ENCODE measurements at regions not wholly inside any gene's neighbourhood (a gene's known extent, or its start where the extent isn't known, plus 50 kb on each side); places are given as distances from the start of the nearest gene placed in this dataset.

DNA sequence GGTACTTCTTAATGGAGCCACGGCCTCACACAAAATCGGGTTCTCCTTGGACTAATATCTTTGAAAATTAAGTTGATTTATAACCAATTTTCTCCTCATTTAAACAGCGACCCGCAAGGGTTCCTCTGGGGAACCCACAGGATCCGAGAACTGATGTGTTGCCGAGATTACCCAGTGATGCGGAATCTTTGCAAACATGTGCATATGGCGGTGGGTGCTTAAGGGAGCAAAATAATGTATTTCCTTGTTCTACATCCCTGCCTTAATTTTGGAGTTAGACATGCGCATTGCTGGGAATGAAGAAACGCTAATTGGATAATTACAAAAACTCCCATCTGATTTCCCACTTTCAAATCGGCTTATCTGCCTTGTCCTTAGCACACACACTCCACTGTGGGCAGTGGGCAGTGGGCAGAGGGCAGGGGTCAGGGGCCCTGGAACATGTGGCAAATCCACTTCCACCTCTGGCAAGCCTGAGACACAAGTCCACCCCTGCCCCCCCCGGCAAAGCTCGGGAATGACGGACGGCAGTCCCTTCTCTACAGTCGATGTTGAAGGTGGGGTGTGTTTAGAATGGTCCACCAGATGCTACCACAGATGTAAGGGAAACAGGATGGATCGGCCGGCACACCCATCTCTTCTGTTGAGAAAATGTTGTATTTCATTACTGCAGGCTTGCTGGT, 137.4 kb upstream of the CDH4 start:
- TF ChIP-seq, protein P1, sequence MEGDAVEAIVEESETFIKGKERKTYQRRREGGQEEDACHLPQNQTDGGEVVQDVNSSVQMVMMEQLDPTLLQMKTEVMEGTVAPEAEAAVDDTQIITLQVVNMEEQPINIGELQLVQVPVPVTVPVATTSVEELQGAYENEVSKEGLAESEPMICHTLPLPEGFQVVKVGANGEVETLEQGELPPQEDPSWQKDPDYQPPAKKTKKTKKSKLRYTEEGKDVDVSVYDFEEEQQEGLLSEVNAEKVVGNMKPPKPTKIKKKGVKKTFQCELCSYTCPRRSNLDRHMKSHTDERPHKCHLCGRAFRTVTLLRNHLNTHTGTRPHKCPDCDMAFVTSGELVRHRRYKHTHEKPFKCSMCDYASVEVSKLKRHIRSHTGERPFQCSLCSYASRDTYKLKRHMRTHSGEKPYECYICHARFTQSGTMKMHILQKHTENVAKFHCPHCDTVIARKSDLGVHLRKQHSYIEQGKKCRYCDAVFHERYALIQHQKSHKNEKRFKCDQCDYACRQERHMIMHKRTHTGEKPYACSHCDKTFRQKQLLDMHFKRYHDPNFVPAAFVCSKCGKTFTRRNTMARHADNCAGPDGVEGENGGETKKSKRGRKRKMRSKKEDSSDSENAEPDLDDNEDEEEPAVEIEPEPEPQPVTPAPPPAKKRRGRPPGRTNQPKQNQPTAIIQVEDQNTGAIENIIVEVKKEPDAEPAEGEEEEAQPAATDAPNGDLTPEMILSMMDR (IDR thresholded peaks at IDR 0.05; ENCODE audit: insufficient read depth, low read depth, low read length) = no peak
- no peak overlapping the region for H3K4me3 ChIP-seq (ENCODE audit: low read depth, low read length)
- no peak for DNase-seq (ENCODE audit: low read depth)

DNA sequence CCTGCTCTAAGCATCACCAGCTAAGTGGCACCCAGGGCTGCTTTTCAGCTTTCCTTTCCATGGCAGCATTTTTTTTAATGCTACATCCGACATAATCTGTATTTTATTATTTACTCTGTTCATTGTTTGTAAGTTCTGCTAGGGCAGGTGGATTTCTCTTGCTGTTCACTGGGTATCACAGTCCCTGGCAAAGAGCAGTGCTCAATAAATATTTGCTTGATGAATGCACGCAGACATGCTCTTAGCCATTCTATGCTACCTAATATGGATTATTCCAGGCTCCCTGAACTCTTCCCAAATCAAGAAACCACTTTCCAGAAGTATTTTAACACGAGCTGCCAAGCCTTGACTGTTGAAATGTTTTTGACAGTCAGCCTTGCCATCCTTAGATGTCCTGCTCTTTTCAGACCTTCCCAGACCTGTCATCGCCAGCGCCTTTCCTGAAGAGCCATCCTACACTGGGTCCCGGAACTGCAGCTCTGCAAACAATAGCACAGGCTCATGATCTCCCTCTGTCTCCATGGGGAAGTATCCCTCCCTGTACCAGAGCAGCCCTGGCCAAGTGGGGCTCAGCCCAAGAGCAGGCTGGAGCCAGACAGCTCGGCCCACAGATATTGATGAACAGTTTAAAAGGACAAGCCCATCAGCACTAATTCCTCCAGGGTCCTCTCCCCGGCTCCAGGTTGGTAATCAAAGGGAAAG, 136.5 kb upstream of the CDH4 start:
- DNase-seq (ENCODE audit: low read depth) = no peak
- TF ChIP-seq, protein P1 (IDR thresholded peaks at IDR 0.05; ENCODE audit: insufficient read depth, low read depth, low read length) = no peak
- H3K4me3 ChIP-seq (ENCODE audit: low read depth, low read length) = no peak overlapping the region

DNA sequence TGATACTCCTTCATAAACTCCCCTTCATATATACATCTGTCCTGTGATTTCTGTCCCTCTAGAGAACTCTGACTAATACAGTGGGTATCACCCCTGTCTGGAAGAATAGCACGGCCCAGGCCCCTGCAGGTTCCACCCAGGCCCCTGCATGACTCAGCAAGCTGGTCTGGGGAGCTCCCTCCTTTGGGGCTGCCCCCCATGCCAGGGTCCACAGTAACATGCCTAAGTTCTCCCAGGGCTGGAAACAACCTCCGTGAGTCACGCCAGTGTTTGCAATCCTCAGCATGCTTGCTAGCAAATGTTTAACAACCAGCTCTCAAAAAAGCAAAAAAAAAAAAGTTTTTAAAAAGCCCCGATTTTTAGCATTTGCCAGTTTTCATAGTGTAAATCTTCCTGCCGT, 134.3 kb upstream of the CDH4 start:
- no peak for DNase-seq (ENCODE audit: low read depth)
- TF ChIP-seq, protein P1 (IDR thresholded peaks at IDR 0.05; ENCODE audit: insufficient read depth, low read depth, low read length) = no peak
- no peak overlapping the region for H3K4me3 ChIP-seq (ENCODE audit: low read depth, low read length)

DNA sequence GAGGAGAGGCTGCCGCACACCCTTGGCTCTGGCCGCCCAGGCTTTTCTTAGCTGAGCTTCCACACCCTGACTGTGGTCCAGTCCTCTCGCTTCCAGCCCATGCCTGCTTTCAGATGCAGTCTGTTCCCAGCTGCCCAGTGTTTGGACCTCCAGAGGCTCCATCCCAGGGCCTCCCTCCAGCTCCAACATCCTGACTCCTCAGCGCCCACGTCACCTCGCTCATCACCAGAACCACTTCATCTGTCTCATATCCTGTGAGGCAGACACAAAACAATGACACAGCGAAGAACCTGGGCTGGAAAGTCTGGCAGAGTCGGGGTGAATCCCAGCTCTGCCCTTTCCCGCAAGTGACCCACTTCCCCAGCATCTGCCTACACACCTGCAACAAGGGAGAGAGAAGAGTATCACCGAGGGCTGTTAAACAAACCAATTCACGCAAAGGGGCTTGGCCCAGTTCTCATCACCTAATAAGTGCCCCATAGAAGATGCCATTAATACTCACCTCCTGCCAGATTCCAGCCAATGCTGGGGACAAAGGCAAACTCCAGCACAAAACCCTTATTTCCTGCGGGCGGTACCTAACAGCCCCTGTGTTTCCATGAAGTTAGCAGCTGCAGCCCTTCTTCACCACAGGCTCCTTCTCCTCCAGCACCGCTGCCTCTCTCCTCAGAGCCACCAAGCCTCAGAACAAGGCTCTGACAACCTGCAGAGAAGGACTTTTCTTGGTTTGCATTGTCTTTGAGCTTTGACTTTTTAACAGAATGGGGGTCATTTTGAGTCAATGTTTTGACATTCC, 133.4 kb upstream of the CDH4 start:
- TF ChIP-seq, protein P1 (IDR thresholded peaks at IDR 0.05; ENCODE audit: insufficient read depth, low read depth, low read length) = no peak
- H3K4me3 ChIP-seq (ENCODE audit: low read depth, low read length) = no peak overlapping the region
- no peak for DNase-seq (ENCODE audit: low read depth)

DNA sequence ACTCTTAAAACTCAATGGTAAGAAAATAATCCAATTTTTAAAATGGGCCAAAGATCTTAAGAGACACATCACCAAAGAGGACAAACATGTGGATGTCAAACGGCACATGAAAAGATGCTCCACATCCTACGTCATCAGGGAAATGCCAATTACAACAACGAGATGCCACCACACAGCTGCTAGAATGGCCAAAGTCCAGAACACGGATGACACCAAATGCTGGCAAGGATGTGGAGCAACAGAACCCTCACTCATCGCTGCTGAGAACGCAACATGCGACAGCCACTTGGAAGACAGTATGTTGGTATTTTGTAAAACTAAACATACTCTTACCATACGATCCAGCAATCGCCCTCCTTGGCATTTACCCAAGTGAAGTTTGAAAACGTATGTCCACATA, 132.8 kb upstream of the CDH4 start:
- TF ChIP-seq, protein P1 (IDR thresholded peaks at IDR 0.05; ENCODE audit: insufficient read depth, low read depth, low read length) = no peak
- H3K4me3 ChIP-seq (ENCODE audit: low read depth, low read length) = no peak overlapping the region
- DNase-seq (ENCODE audit: low read depth) = no peak

DNA sequence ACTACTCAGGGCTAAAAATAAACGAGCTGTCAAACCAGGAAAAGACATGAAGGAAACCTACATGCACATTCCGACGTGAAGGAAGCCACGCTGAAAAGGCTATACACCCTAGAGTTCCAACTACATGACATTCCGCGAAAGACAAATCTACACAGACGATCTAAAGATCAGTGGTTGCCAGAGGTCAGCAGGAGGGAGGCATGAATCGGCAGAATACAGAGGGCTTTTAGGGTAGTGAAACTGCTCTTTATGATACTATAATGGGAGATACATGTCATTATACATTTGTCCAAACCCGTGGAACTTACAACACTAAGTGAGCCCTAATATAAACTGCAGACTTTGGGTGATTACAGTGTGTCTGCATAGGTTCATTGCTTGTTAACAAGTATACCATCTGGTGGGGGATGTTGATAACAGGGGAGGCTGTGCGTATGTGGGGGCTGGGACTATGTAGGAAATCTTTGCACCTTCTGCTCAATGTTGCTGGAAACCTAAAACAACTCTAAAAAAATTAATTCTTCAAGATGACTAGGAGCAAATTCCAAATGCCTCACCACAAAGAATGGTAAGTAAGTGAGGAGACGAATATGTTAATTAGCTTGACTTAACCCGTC, 132.2 kb upstream of the CDH4 start:
- H3K4me3 ChIP-seq (ENCODE audit: low read depth, low read length) = no peak overlapping the region
- DNase-seq (ENCODE audit: low read depth) = no peak
- TF ChIP-seq, protein P1 (IDR thresholded peaks at IDR 0.05; ENCODE audit: insufficient read depth, low read depth, low read length) = no peak
